ENCODE measurements at regions not wholly inside any gene's neighbourhood (a gene's known extent, or its start where the extent isn't known, plus 50 kb on each side); places are given as distances from the start of the nearest gene placed in this dataset.
A peak's percentile ranks its signal among the peaks of the same experiment; 100 is the strongest.
"Not testable (repeated sequence)": the region's sequence is repeated elsewhere in the genome, so short reads cannot be mapped to it uniquely, and the experiment has no call there.

DNA sequence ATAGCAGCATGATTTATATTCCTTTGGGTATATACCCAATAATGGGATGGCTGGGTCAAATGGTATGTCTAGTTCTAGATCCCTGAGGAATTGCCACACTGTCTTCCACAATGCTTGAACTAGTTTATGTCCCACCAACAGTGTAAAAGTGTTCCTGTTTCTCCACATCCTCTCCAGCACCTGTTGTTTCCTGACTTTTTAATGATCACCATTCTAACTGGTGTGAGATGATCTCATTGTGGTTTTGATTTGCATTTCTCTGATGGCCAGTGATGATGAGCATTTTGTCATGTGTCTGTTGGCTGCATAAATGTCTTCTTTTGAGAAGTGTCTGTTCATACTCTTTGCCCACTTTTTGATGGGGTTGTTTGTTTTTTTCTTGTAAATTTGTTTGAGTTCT is 54.0 kb upstream of the GPR89A start:
- not testable (repeated sequence) for DNase-seq

DNA sequence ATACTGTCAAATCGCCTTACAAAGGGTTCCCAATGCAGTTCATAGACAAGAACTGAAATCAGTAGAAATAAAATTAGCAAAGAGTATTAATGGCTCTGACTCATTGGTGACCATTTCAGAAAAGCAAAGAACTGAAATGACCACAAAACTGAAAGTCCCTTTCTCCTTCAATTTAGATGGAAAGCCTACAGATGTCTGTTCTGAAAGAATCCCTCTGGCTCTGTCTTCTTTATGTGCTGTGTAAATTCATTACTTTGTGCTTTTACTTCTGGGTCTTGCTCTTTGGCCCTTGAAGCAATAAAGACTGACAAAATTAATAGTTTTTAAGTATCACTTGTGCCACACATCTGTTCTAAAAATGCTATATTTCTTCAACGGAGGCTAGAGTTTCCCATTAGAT is 62.7 kb upstream of the GPR89A start:
- DNase-seq: no peak

DNA sequence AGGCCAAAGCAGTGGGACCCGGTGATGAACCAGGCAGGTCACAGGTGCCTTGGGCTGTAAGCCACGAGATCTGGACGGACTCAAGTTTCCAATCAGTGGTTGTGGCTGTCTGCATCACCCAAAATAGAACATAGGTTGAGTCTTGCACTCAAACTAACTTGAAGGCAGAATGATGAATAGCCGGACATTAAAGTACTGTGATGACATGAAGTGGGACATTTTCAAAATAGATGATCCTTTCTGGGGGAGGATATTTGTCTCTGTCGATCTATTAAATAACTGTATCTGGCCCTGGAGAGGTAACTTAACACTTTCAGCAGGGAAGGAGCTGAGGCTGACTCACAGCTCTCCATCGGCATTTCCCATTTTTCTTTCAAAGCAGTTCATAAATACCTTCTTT is 66.1 kb upstream of the GPR89A start:
- not testable (repeated sequence) for DNase-seq

DNA sequence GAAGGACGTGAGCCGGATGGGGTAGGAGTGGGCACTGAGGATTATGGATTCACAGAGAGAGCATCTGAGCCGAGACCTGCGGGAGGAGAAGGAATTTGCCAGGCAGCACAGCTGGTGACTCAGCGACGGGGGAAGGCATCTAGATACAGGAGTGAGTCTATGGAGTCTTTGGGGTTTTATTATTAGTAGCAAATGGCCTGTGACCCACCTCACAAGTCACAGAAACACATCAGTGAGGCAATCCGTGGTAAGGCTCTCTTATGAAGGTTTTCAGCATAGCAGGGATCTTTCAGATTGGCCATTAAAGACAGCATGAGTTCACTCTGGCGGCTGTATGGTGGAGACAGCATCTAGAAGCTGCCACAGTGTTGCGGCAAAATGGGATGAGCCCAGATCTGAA is 66.5 kb upstream of the GPR89A start:
- peak; percentile 18 for DNase-seq

DNA sequence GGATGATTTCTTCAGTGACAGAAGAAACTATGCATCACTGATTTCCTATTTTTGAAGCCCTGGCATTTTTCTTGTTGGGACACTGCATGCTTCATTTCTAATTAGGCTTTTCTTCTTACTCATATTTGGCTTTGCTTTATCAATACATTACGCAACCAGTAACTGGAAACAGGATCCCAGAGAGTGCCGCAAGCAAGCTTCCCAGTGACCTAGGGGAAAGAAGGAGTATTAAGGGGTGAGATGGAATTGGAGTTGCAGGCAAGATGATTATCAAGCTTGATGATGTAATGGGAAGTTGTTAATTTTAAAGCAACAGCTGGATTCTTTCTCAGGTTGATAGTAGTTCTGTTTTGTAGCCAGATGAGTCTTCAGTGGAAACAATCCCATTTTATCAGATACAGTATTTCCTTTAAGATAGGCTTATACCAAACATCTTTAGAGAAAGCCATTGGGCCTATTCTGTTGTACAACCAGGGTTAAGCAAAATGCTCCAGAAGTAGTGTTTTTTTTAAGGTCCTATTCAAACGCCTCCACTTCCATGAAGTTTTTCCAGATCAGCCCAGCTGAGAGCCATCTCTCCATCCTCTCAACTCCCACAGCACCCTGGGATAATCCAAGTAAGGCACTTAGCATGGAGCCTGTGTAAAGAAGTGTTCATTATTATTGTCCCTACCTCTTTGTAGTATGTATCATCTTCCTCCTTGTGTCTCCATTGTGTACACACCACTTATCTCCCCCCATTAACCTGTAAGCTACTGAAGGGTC is 69.5 kb upstream of the GPR89A start:
- not testable (repeated sequence) for DNase-seq

DNA sequence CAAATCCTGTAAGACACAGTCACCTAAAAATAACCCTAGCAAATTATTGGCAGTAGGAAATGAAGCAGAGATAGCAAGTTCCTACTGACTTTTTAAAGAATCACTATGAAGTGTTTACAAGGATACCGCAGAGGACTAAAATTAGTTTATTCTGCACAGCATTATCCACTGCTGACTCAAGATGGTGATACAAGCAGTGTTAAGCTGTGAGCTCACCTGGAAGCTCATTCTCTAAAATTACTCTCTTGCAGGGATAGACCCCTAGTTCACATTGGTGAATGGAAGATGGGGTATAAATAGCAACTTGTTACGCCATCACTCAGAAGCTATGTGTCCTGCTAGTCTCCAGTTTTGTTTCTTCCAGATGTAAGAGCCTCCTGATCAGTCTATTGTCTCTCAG is 70.8 kb upstream of the GPR89A start:
- DNase-seq: not testable (repeated sequence)

DNA sequence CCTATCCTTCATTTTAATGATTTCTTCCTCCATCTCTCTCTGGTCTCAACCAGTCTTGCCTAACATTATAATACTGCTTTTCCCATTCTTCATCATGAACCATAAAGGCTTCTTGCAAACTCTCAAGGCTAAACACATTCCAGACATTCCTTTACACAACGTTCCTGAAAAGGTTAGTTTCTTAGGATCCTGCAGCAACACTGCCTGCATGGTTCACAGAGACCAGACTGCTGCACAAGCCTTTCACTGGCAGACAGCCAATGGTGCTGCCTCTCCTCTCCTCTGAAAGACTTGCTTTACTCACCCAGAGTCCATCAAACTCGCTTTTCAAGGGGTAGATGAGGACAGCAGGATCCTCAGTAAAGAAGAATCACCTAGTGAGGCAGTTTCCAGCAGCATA is 72.3 kb upstream of the GPR89A start:
- not testable (repeated sequence) for DNase-seq

DNA sequence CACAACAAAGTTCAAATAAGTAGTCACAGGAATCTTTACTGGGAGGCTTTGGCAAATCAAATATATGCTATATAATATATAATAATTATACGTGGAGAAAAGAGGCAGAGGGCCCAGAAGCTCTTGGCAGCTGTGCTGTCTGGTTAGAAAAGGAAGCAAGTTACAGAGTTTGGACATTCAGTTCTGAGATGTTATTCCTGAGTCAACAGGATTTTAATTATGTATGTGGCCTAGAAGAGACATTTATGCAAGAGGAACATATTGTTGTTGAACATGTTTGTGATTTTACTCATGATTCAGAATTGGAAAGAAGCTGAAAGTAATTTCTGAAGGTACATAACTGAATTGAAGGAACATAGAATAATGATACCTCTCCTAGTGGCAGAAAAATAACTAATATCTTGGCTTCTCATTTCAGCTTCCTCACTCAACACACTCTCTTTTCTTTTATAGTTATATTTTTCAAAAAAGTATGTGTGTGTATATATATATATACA is 79.7 kb upstream of the GPR89A start:
- DNase-seq: not testable (repeated sequence)

DNA sequence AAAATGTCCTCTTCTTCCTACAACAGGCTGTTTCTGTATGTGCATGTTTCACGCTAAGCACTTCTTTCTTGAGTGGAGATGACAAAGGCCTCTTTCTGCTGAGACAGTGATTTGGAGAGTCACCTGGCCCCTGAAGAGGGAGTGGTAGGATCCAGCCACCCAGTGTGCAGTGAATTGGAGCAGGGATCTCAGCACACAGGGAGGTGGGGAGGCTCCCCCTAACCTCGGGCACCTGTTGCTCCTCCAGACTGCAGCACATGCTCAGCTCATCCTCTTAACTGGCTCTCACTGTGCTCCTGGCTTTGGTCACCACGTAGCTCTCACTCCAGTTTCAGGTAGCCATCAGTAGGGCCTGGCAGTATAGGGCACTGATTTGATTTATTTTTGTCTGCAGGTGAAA is 87.6 kb upstream of the GPR89A start:
- not testable (repeated sequence) for DNase-seq

DNA sequence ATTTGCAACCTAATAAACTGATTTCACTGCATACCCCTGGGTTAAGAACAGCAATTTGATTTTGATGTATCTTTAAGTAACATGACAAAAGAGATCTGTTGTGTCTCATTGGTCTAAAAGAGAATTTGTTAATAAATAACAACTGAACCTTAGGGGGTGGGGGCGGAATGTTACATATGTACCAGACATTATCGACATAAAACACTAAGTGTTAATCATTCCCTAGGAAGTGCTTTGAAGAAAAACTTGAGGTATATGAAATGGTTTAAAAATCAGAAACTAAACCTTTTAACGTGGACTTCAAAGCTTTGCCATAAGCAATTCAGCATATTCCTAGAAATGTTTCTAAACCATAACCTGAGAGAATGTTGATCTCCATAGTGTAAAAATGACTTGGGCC is 88.5 kb upstream of the GPR89A start:
- DNase-seq: not testable (repeated sequence)

DNA sequence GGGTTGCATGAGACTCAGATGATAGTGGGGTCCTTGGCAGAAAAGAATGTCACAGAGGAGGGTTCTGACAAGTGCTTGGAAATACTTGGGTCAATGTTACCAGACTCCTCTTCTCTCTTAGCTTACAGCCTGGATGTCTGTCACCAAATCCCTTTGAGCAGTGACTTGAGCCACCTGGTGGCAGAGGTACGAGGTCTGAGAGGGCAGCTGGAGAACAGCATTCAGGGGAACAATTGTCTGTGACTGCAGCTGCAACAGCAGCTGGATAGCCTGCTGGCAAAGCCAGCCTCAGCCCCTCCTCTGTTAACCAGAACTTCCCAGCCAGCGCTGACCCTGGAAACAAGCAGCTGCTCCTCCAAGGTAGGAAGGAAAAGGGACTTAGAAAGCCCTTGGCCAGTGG is 87.6 kb upstream of the NBPF20 start:
- DNase-seq: not testable (repeated sequence)

DNA sequence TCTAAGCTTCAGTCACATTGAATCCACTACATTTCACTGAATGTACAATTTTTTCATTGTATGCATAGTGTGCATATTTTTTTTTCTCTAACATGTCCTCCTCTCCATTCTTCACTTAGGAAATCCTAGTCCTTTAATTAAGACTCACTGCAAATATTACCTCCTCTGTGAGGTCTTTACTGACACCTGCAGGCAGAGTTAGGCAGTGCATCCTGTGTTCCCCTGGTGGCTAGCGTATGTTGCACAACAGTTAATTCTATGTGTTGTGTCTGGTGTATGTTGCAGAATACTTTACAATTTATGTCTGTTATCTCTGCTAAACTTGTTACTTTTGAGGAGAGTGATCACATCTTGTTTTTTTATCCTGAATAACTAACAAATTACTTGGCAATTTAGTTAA is 82.7 kb upstream of the NBPF20 start:
- not testable (repeated sequence) for DNase-seq

DNA sequence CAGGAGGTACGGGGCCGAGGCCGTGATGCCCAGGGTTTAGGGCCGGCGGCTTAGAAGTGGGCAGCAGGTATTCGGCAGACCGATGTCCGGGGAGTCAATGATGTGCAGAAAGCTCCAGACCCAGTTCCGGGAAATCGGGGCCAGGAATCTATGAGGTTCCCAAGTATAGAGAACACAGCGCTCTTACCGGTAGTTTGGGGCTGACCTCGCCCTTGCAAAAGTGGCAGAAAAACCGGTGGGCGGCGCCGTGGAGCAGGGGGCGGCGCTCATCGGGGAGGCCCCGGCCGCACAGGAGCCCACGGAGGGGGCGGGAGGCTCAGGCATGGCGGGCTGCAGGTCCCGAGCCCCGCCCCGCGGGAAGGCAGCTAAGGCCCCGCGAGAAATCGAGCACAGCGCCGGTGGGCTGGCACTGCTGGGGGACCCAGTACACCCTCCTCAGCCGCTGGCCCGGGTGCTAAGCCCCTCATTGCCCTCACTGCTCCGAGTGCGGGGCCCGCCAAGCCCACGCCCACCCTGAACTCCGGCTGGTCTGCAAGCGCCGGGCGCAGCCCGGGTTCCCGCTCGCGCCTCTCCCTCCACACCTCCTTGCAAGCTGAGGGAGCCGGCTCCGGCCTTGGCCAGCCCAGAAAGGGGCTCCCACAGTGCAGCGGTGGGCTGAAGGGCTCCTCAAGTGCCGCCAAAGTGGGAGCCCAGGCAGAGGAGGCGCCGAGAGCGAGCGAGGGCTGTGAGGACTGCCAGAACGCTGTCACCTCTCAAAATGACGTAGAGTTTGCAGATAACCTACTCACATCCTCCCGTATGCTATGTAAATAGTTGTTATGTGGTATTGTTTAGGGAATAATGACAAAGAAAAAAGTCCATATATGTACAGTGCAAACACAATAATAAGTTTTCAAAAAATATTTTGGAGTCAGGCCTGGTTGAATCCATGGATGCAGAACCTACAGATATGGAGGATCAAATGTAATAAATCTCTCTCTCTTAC is 80.6 kb upstream of the NBPF20 start:
- DNase-seq: not testable (repeated sequence)

DNA sequence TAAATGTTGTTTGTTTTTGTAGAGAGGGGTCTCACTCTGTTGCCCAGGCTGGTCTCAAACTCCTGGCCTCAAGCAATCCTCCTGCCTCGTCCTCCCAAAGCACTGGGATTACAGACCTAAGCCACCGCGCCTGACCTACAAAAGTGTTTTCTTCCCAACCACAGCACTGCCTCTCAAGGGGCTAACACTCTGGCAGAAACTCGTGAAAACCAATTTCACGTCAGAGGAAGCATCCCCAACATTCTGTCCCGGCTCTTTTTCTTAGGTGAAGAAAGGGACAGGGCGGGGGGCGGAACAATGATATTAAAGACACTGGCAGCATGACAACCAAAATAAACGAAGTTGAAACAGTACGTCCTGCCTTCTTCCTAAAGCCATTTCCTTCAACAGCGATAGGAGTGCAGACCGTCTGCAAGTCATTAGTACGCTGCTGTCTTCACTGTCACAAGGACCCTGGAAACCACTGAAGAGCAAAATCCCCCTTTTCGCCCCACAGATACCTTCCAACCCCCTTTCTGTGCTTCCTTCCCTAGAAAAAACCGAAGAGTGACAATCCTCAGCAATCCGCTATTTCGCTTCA is 79.5 kb upstream of the NBPF20 start:
- not testable (repeated sequence) for DNase-seq

DNA sequence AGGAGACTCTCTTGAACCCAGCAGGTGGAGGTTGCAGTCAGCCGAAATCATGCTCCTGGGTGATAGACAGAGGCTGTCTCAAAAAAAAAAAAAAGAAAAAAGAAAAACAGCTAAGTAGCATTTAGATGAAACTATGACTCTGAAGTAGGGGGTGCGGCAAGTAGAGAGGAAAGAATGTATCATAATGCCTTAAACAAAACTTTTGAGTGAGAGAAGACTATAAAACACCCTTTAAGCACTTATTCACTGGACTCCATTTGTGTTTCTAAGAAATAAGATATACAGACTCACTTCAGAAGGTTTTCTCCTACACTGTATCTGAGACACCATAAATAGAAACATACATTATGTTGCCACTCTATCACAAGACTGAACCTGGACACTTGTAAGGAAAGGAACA is 78.9 kb upstream of the NBPF20 start:
- not testable (repeated sequence) for DNase-seq

DNA sequence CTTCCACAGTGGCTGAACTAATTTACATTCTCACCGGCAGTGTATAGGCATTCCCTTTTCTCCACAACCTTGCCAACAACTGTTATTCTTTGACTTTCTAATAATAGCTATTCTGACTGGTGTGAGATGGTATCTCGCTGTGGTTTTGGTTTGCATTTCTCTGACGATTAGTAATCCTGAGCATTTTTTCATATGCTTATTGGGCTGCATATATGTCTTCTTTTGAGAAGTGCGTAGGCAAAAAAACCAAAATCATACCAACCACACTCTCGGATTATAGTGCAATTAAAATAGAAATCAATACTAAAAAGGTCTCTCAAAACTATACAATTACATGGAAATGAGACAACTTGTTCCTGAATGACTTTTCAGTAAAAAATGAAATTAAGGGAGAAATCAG is 74.8 kb upstream of the NBPF20 start:
- DNase-seq: not testable (repeated sequence)

DNA sequence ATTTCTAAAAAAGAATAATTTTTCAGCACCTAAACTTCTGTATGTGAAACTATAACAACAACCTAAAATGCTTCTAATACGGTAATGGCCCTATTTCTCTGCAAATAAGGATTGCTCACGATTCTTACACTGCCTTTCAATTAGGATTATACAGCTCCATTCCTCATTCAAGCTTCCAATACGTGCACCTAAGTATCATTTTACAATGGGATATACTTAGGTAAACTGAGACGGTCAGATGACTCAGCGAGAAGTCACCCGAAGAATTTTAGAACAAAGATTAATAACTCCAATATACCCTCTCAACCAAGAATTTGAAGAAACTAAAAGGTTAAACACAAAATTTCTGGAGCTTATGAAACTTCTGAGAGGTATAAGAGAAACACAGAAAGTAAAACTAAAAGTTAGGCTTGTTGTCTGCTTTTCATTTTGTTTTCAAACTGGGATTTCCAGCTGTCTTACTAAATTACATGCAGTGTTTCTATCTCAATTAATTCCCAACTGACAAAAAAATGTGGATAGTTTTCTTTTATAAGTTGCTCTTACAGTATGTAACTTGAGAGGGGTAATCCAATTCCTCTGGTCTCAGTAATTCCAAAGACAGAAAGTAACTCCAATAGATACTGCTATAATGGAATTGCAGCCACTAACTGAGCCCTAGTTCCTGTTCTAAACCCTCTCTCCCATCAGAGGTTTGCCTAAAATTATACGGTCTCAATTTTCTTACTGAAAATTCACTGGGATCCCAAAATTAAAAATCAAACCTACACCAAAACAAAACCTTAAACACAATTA is 69.9 kb upstream of the NBPF20 start:
- DNase-seq: not testable (repeated sequence)

DNA sequence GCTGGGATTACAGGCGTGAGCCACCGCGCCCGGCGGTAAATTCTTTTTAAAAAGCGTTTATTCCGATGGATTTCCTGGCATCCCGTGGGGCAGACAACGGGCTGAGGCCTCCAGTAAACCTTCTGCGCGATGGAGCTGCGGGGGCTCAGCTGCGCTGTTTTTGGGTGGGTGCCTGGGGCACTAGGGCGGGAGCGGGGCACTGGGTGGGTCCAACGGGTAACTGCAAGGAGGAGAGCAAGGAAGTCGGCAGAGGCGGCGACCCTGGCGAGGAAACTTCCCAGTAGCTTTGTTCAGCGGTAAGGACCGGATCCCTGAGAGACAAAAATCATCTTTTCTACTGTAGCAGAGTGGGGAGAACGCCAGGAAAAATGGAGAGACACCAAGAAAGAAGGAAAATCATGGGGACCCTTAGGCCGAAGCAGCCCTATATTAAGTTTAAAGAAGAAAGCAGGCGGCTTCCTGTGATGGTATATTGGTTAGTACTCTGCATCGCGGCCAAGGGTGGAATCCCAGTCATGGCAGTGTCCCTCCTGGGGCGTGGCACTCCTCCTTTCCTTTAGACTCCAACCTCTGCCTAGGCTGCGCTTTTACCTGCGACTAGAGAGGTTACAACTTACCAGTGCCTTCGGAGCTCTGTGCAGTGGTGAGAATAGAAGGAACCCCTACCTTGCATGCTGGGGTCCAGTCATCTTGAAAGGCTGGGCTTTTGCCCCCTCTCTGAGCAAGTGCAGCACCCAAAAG is 63.0 kb upstream of the NBPF20 start:
- not testable (repeated sequence) for DNase-seq

DNA sequence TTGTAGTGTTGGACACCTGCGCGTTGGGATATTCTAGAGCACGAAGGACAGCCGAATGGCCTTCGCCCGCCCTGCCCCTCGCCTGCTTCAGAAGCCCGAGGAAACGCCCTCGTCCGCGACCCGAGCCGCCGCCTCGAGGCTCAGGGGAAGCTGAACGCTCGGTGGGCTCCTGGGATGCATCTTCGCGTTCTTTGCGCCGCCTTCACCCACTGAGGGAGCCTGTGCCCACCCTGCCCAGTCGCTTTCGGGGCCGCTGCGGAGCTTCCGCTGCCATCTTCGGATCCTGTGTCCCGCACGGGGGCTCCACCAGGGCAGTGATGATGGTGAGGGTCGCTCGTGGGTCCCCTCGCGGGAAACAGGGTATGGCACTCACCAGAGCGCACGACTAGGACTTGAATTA is 61.8 kb upstream of the NBPF20 start:
- DNase-seq: not testable (repeated sequence)

DNA sequence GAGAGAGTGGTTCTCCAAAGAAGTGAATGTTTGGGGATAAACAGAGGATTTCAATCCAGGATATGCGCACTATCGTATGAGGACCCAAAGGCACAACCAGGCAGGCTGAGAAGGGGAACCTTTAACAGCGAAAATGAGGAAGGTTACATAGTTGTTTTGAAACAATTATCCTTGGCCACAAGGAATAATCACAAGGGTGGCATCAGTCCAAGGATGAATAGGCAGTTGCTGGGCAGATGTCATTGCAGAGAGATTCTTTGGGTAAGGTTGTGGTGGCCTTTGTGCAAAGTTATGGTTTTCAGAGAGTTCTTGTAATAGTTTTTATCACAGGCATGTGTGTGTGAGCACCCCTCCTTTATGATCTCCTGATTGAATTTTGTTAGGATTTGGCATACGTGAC is 58.9 kb upstream of the NBPF20 start:
- not testable (repeated sequence) for DNase-seq

DNA sequence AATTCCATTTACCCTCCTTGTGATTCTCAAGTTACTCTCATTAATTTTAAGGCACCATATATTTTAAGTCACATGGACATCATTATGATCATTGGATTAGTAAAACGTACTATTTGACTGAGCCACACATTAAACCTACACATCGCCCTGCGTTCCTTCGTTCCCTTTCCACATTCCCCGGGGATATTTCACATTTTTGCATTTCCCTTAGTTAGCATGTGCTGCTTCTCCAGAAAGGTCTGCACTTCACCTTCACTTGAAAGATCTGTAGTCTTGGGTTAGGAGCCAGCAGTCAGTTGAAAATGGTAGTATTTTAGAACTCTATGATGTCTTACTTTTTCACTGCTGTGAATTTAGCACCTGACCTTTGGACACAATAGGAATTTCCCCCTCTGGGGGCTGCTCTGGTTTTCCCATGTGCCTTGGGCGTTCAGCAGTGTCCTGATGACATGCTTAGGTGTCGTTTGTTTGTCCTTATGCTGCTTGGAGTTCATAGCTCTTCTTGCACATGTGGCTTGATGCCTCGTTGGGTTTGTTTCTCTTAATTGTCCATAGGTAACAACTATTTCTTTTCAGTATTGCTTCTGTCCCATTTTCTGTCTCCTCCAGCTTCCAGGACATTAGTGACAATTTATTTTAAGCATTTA is 56.9 kb upstream of the NBPF20 start:
- DNase-seq: not testable (repeated sequence)

Data from T1000 (cell line).